Hematopoietic multipotent progenitor cell treated with erythropoietin and hydrocortisone succinate and interleukin-3 and kit ligand, for 17 days (in vitro differentiated cells): ENCODE measurements at regions not wholly inside any gene's neighbourhood (a gene's known extent, or its start where the extent isn't known, plus 50 kb on each side); places are given as distances from the start of the nearest gene placed in this dataset.

Experiments
- DNase-seq: peaks from one replicate; pipeline ENCODE4 v3.0.0-alpha.2; 2015; ENCODE audit warnings: low spot score

DNA sequence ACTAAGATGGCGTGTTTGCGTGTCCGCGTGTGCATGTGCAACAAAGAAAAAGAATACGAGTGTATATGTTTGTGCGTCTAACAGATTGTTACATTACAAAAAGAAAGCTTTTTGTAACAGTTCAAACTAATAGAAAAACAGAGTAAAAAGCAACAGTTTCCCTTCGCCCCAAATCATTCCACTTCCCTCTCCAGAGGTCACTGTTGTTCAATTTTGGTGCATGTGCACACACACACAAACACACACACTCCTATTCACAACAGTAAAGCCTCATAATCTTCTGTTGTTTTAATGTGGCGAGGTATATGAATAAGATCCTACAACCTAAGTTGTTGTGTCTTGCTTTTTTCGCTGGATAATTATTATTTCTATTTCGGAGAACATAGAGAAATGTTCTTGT is 357.3 kb upstream of the SLC8A1 start:
- no peak for DNase-seq

- no peak for DNase-seq
Measured at GRCh38 chr2:40814616-40815015, 362.7 kb upstream of the SLC8A1 start.

- DNase-seq: no peak
Measured at GRCh38 chr2:40820319-40820718, 368.4 kb upstream of the SLC8A1 start.

DNA sequence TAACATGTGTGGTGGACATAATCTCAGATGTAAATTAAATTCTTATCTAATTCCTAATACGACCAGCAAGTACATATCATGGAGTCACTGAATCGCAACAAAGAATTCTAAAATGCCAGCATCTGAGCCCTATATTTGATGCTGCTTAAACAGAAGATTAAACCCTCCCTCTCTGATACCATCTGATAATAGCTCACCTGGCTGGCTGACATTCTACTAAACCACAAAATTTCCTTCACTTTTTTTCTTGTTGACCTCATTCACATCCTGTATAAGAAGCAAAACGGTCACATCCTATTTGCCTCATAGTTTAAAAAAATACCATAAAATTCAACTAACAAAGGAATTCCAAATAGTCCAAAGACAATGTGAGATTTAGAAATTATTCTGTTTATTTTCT is 371.6 kb upstream of the SLC8A1 start:
- DNase-seq: no peak

- DNase-seq: no peak
Measured at GRCh38 chr2:40824278-40824677, 372.4 kb upstream of the SLC8A1 start.

DNA sequence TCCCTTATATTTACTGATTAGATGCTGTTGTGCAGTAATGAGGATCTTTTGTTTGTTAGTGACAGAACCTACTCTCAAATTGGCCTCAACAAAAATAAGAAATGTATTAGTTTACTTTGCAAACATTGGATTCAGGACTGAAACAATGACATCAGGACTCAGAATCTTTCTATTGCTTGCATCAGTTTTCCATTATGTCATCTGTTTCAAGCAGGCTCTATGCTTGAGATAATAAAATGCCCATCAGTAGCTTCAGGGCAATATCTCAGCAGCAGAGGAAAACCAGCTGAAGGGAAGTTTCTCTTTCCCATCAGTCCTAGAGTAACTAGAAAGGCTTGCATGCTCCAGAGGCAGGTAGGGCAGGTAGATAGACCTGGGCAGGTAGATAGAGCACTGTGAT is 375.5 kb upstream of the SLC8A1 start:
- DNase-seq: no peak

GRCh38 chr2:40831321-40831873 is 379.5 kb upstream of the SLC8A1 start:
- DNase-seq: no peak

GRCh38 chr2:40841856-40842255 is 390.0 kb upstream of the SLC8A1 start:
- DNase-seq: no peak

DNA sequence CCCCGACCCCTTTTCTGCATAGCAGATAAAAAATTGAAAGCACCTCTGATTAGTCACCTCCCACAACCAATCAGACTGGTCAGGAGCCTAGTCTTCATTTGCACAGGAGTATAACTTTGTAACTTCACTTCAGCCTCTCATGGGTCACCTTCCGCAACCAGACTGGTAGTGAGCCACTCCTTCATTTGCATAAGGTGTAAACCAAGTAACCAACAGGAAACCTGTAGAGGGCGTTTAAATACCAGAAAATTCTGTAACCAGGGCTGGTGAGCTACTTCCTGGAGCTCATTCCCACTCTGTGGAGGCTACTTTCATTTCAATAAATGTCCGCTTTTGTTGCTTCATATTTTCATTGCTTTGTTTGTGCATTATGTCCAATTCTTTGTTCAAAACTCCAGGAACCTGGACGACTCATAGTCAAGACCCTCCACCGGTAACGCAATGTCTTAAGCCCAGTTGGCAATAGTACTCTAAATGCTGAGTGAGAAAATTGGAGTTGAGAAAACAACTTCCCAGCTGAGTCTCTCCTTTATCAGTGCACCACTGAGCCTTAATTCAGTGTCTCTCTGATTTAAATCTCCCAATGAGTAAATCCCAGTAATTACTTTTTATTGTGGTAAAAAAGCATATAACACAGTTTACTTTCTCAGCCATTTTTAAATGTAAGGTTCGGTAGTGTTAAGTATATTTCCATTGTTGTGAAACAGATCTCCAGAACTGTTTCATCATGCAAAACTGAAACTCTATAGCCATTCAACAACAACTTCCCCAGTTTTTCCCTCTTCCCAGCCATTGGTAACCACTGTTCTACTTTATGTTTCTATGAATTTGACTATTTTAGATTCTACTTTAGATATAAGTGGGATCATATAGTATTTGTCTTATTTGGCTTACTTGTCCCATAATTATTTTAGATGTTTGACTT is 392.7 kb upstream of the SLC8A1 start:
- no peak for DNase-seq

GRCh38 chr2:40851661-40852060 is 399.8 kb upstream of the SLC8A1 start:
- no peak for DNase-seq

DNA sequence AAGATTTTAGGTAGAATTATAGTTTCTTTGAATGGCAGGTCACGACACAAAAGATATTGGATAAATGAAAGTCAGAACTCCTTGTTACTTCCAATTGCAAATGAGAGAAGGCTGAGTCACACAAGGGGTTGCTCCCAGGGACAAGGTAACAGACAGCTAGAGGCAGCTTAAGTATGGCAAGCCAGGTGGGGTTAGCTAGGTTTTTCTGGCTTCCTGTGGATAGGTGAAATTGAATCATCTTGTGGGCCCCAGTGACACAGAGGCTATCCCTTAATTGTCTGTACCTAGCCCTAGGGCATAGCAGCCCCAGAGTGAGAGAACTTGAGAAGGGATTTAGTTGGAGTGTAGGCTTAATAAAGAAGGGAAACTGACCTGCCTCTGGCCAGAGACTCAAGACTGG is 407.7 kb upstream of the SLC8A1 start:
- DNase-seq: no peak

- DNase-seq: no peak
Measured at GRCh38 chr2:40867829-40868228, 415.9 kb upstream of the SLC8A1 start.

DNA sequence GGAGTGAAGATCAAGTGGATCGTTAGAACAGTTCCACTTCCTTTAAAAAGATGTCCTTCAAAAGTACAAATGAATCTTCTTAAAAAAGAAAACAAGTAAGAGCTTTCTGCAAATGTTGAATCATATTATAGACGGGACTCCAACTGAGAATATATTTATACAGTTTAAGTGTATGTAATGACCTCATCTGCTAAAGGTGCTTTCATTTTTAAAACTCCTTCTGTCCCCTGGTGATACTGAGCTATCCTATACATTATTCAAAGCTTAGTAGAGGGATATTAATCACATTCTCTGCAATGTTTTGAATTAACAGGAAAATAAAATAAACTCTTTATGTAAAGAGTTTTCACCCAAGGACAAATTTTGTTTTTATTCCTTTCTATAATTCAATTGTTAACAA is 420.7 kb upstream of the SLC8A1 start:
- DNase-seq: no peak

GRCh38 chr2:40874380-40874779 is 422.5 kb upstream of the SLC8A1 start:
- no peak for DNase-seq

DNA sequence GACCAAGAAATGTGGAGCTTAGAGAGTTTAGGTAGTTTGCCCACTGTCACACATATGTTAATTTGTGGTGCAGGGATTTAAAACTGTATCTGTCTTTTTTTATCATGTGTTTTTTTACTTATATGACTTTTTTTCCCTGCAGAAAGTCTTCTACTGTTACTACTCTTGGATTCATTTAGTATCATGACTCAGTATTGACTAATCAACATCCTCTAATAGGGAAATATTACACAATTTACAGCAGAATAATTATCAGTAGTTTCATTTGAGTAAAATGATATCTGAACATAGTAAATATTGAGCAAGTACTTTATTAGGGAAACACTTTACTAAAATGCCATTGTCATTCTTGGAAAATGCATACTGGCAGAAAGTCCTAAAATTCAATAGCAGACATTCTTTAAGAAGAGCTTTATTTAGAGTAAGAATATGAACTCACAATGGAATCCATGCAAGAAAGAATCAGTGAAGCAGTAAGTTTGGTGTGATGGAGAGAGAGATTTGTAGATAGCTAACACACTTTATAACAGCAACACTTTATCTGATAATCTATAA is 425.9 kb upstream of the SLC8A1 start:
- DNase-seq: no peak

DNA sequence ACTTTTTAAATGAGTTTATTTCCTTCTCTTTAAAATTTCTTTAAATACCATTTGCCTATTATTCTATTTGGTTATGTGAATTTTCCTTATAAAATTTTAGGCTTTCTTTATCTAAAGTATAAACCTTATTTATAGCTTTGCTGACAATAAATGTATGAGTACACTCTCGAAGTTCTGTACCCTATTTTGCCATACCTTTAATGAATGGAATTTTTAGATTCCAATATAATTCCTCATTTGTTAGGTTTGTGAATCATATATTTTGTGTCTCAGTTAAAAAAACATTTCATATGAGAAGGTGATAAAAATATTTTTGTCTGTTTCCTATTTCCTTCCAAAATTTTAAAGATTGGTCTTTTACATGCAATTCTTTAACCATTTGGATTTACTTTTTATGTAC is 427.4 kb upstream of the SLC8A1 start:
- no peak for DNase-seq

- no peak for DNase-seq
Measured at GRCh38 chr2:40886100-40886499, 434.2 kb upstream of the SLC8A1 start.

DNA sequence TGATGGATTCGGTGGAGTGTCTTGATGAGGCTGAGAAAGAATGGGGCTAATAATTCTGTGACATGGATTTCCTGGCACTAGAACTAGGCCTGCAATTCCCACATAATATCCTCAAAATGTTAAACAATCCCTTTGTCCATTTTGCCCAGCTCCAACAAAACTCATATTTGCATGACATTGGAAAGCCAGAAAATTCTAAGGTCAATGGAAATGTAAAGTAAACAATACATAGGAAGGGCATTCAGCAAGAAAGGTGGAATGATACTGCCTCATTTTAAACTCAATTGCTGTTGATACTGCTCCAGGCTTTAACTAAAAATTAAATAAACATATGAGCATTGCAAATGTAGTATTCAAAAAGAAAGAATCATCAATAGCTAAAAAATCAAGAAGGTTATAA is 434.8 kb upstream of the SLC8A1 start:
- DNase-seq: no peak

- DNase-seq: no peak
Measured at GRCh38 chr2:40896358-40896757, 444.5 kb upstream of the SLC8A1 start.

DNA sequence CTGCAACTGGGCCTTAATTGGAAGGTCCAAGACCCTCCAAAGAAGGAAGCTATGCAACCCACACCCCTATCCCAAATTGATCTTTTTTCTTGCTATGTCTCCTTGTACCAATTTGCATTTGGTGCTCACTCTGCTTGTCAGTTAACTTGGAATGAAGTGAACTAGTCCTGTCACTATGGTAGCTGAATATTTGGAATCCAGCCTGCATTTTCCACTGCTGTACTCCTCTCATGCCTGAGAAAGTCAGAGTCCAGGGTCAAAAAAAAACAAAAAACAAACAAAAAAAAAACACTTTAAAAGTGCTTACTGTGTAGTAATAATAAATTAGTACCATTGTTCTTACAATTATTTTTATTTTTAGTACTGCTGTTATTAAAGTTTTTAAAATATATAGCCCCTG is 462.8 kb upstream of the SLC8A1 start:
- no peak for DNase-seq

DNA sequence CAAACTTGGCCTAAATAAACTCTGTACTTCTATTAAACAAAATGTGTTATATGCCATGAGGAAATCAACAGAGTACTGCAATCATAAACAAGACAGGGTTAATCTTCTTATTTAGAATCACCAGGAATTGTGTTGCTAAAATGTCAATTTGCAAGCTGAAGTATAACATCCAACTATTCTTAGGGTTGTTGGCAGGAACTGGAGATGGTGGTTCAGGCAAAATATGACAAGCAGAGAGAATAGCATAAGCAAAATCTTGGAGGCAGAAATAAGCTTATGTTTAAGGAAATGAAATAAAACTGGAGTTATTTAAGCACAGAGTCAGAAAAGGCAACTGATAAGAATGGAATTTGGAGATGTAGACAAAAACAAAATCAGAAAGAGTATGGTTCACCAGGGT is 463.8 kb upstream of the SLC8A1 start:
- DNase-seq: no peak

DNA sequence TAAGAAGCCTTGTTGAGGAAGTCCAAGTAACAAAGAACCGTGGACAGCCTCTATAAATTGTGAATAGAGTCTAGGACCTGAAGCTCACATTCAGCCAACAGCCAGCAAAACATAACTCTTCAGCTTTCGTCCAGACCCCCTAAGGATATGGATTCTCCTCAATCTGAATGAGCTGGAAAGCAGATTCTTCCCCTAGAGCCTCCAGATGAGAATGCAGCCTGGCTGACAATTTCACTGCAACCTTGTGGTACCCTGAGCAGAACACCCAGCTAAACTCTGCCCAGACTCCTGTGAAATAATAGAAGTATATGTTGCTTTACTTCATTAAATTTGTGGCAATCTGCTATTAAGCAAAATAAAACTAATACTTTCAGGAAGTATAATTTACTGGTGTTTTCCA is 483.5 kb upstream of the SLC8A1 start:
- no peak for DNase-seq

GRCh38 chr2:40937284-40937683 is 485.4 kb upstream of the SLC8A1 start:
- DNase-seq: no peak

- DNase-seq: no peak
Measured at GRCh38 chr2:40953341-40953740, 501.5 kb upstream of the SLC8A1 start.
